ENCODE measurements at regions not wholly inside any gene's neighbourhood (a gene's known extent, or its start where the extent isn't known, plus 50 kb on each side); places are given as distances from the start of the nearest gene placed in this dataset.

GRCh38 chrX:76605390-76605789 lies 177.9 kb downstream of the MAGEE1 start:
- TF ChIP-seq CTCF (conservative IDR thresholded peaks at IDR 0.05; ENCODE audit: low read depth, low read length) (no peak), RFX5 (IDR thresholded peaks at IDR 0.05; ENCODE audit: low read depth, low read length) (no peak), POLR2A (IDR thresholded peaks at IDR 0.05; ENCODE audit: low read depth, low read length) (no peak), ELK1 (IDR thresholded peaks at IDR 0.05; ENCODE audit: borderline replicate concordance, low read depth, low read length) (no peak), CHD1 (IDR thresholded peaks at IDR 0.05; ENCODE audit: low read depth, low read length) (no peak), RAD21 (IDR thresholded peaks at IDR 0.05; ENCODE audit: low read length) (no peak), SMC3 (IDR thresholded peaks at IDR 0.05; ENCODE audit: low read depth, low read length) (no peak)

Measured in IMR-90 (cell line).